ENCODE measurements at regions not wholly inside any gene's neighbourhood (a gene's known extent, or its start where the extent isn't known, plus 50 kb on each side); places are given as distances from the start of the nearest gene placed in this dataset.
"Not testable (repeated sequence)": the region's sequence is repeated elsewhere in the genome, so short reads cannot be mapped to it uniquely, and the experiment has no call there.

DNA sequence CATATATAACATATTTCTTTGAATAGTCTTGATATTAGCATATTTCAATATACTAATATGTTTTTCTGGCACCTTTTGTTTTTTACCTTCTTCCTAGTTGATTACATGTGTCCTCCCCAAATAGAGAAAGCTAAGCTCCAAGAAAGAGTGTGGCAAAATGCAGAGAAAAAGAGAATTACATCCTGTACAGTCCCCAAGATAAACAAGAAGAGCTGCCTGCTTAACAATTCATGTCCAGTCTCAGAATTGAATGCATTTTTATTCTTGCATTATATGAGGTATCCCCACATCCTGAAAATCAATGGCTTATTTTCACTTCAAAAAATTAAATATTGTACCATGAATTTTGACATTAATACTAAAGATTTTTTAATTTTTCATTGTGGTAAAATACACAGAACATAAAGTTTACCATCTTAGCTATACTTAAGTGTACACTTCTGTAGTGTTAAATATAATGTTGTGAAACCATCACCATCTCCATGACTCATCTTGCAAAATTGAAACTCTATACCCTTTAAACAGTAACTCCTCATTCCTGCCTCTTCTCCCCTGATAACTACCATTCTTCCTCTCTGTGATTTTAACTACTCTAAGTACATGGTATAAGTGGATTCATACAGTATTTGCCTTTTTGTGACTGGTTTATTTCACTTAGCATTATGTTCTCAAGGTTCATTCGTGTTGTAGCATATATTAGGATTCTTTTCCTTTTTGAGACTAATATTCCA is 490.3 kb downstream of the COL12A1 start:
- H3K27ac ChIP-seq (ENCODE audit: low read depth in 2 of 2, low read length in 2 of 2), result no peak overlapping the region
- H3K4me3 ChIP-seq (ENCODE audit: low read length in 3 of 3), result no peak overlapping the region
- no peaks in the 10 kb centered on the region for H3K27me3 ChIP-seq (ENCODE audit: control insufficient read depth, insufficient read depth, low read length)
- no peaks in the 10 kb centered on the region for H3K36me3 ChIP-seq (ENCODE audit: control insufficient read depth in 2 of 3, insufficient read depth in 3 of 3, low read length in 3 of 3)
- intact Hi-C loops (cut with DNase I), result no loop called here
- no peak for DNase-seq
- no peaks in the 10 kb centered on the region for H3K4me1 ChIP-seq (ENCODE audit: control insufficient read depth in 2 of 3, insufficient read depth in 2 of 3, low read depth in 1 of 3, low read length in 3 of 3)
- H3K9me3 ChIP-seq (ENCODE audit: control insufficient read depth in 2 of 3, insufficient read depth in 1 of 3, low read length in 3 of 3), result peaks cover 0 to 2% (median 0%) of the 10 kb centered on the region in 3 donors
- no peak for FAIRE-seq
- H3K9ac ChIP-seq (ENCODE audit: low read length in 3 of 3), result no peak overlapping the region
- TF ChIP-seq, protein P1, sequence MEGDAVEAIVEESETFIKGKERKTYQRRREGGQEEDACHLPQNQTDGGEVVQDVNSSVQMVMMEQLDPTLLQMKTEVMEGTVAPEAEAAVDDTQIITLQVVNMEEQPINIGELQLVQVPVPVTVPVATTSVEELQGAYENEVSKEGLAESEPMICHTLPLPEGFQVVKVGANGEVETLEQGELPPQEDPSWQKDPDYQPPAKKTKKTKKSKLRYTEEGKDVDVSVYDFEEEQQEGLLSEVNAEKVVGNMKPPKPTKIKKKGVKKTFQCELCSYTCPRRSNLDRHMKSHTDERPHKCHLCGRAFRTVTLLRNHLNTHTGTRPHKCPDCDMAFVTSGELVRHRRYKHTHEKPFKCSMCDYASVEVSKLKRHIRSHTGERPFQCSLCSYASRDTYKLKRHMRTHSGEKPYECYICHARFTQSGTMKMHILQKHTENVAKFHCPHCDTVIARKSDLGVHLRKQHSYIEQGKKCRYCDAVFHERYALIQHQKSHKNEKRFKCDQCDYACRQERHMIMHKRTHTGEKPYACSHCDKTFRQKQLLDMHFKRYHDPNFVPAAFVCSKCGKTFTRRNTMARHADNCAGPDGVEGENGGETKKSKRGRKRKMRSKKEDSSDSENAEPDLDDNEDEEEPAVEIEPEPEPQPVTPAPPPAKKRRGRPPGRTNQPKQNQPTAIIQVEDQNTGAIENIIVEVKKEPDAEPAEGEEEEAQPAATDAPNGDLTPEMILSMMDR (IDR thresholded peaks at IDR 0.05; ENCODE audit: borderline replicate concordance, extremely low read depth, insufficient read depth), result no peak

DNA sequence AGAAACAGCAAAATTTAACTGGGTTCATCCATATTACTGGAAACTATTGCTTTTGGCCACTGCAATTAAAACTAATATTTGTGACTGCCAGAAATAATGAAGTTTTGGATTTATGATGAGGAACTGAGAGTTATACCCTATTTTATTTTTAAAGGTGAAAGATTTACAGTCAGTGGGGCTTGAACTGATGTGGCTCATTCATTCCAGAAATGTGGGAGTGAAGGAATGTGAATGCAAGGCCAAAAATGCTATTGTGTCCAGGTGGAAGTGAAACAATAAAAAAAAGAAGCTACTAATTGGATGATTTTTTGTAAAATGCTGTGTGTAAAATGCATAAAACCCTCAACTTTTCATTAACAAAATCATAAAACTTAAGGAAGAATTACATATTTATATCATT is 491.9 kb downstream of the COL12A1 start:
- DNase-seq (peak in 1 of 5 donors; percentile 11), FAIRE-seq (no peak)
- no peak overlapping the region for H3K4me3 ChIP-seq (ENCODE audit: low read length in 3 of 3)
- no peak overlapping the region for H3K27ac ChIP-seq (ENCODE audit: low read depth in 2 of 2, low read length in 2 of 2)
- H3K27me3 ChIP-seq (ENCODE audit: control insufficient read depth, insufficient read depth, low read length), result no peaks in the 10 kb centered on the region
- TF ChIP-seq, protein P1 (IDR thresholded peaks at IDR 0.05; ENCODE audit: borderline replicate concordance, extremely low read depth, insufficient read depth), result no peak
- no peak overlapping the region for H3K9ac ChIP-seq (ENCODE audit: low read length in 3 of 3)
- peaks cover 0 to 2% (median 0%) of the 10 kb centered on the region in 3 donors for H3K9me3 ChIP-seq (ENCODE audit: control insufficient read depth in 2 of 3, insufficient read depth in 1 of 3, low read length in 3 of 3)
- intact Hi-C loops (cut with DNase I), result no loop called here
- no peaks in the 10 kb centered on the region for H3K4me1 ChIP-seq (ENCODE audit: control insufficient read depth in 2 of 3, insufficient read depth in 2 of 3, low read depth in 1 of 3, low read length in 3 of 3)
- H3K36me3 ChIP-seq (ENCODE audit: control insufficient read depth in 2 of 3, insufficient read depth in 3 of 3, low read length in 3 of 3), result no peaks in the 10 kb centered on the region

GRCh38 chr6:74705451-74705850 is 500.4 kb downstream of the COL12A1 start:
- no peak overlapping the region for H3K4me3 ChIP-seq (ENCODE audit: low read length in 3 of 3)
- no peak overlapping the region for H3K9ac ChIP-seq (ENCODE audit: low read length in 3 of 3)
- intact Hi-C loops (cut with DNase I), result no loop called here
- no peak overlapping the region for H3K27ac ChIP-seq (ENCODE audit: low read depth in 2 of 2, low read length in 2 of 2)
- no peak for FAIRE-seq
- H3K9me3 ChIP-seq (ENCODE audit: control insufficient read depth in 2 of 3, insufficient read depth in 1 of 3, low read length in 3 of 3), result no peaks in the 10 kb centered on the region
- TF ChIP-seq, protein P1 (IDR thresholded peaks at IDR 0.05; ENCODE audit: borderline replicate concordance, extremely low read depth, insufficient read depth), result no peak
- DNase-seq, result no peak
- no peaks in the 10 kb centered on the region for H3K4me1 ChIP-seq (ENCODE audit: control insufficient read depth in 2 of 3, insufficient read depth in 2 of 3, low read depth in 1 of 3, low read length in 3 of 3)
- no peaks in the 10 kb centered on the region for H3K36me3 ChIP-seq (ENCODE audit: control insufficient read depth in 2 of 3, insufficient read depth in 3 of 3, low read length in 3 of 3)
- H3K27me3 ChIP-seq (ENCODE audit: control insufficient read depth, insufficient read depth, low read length), result no peaks in the 10 kb centered on the region

GRCh38 chr6:74704540-74704939 is 501.3 kb downstream of the COL12A1 start:
- H3K4me3 ChIP-seq (ENCODE audit: low read length in 3 of 3); H3K9me3 ChIP-seq (ENCODE audit: control insufficient read depth in 2 of 3, insufficient read depth in 1 of 3, low read length in 3 of 3); H3K27me3 ChIP-seq (ENCODE audit: control insufficient read depth, insufficient read depth, low read length); DNase-seq; FAIRE-seq; H3K36me3 ChIP-seq (ENCODE audit: control insufficient read depth in 2 of 3, insufficient read depth in 3 of 3, low read length in 3 of 3); H3K4me1 ChIP-seq (ENCODE audit: control insufficient read depth in 2 of 3, insufficient read depth in 2 of 3, low read depth in 1 of 3, low read length in 3 of 3); intact Hi-C loops (cut with DNase I); H3K27ac ChIP-seq (ENCODE audit: low read depth in 2 of 2, low read length in 2 of 2); H3K9ac ChIP-seq (ENCODE audit: low read length in 3 of 3): not testable (repeated sequence)
